ENCODE measurements at regions not wholly inside any gene's neighbourhood (a gene's known extent, or its start where the extent isn't known, plus 50 kb on each side); places are given as distances from the start of the nearest gene placed in this dataset.

GRCh38 chr15:46300716-46301115 lies 665.9 kb downstream of the SQOR start:
- no peak for TF ChIP-seq CTCF (IDR thresholded peaks at IDR 0.05)
- TF ChIP-seq EZH2 (IDR thresholded peaks at IDR 0.05; ENCODE audit: borderline replicate concordance, insufficient read depth, low read depth, low read length, poor library complexity, severe bottlenecking) = no peak

Measured in B cell (primary cell).